ENCODE measurements at regions not wholly inside any gene's neighbourhood (a gene's known extent, or its start where the extent isn't known, plus 50 kb on each side); places are given as distances from the start of the nearest gene placed in this dataset.

DNA sequence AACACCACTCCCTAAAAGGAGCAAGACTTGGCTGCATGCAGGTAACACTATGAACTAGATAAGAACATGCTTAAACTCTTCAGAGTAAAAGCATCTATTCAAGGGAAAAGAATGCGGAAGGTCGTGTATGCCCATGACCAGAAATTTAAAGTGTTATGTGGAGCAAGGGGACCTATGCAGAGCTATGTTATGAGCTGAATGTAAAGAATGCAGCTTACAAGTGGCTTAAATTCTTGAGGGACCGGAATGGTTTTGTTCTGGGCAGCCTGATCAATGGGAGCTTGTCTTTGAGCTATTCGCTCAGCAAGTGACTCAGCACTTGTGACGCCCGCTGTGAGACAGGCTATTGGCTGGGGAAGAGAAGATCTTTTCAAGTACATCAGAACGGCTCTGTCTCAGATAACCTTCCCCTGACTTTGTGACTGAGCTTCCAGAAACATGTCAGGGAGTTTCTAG lies 367.5 kb upstream of the THBS1 start:
- Mint-ChIP-seq H3K4me3 (no peak overlapping the region), H3K36me3 (ENCODE audit: low read depth) (no peaks in the 10 kb centered on the region), H3K4me1 (ENCODE audit: low read depth) (no peaks in the 10 kb centered on the region), H3K9me3 (no peaks in the 10 kb centered on the region), H3K27me3 (ENCODE audit: low read depth) (peaks cover 14% of the 10 kb centered on the region), H3K27ac (no peak overlapping the region)

DNA sequence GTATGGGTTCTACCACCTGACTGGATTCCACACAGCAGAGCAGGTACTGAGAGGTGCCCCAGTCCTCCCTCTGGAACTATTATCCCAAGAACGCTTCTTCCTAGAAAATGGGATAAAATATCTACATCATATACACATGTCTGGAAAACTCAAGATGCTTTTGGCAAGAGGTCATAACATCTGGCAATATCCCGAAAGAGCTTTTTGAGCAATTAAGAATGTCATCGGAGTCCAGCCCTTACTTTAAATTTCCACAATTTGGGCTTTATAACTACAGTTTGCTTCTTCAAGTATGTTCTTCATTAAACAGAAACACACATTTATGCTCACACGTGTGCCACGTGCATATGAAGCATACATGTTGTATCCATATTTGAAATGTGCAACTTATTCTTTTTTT lies 365.9 kb upstream of the THBS1 start:
- Mint-ChIP-seq H3K9me3 (no peaks in the 10 kb centered on the region), H3K4me3 (no peak overlapping the region), H3K36me3 (ENCODE audit: low read depth) (no peaks in the 10 kb centered on the region), H3K27ac (no peak overlapping the region), H3K4me1 (ENCODE audit: low read depth) (no peaks in the 10 kb centered on the region), H3K27me3 (ENCODE audit: low read depth) (peaks cover 24% of the 10 kb centered on the region)

DNA sequence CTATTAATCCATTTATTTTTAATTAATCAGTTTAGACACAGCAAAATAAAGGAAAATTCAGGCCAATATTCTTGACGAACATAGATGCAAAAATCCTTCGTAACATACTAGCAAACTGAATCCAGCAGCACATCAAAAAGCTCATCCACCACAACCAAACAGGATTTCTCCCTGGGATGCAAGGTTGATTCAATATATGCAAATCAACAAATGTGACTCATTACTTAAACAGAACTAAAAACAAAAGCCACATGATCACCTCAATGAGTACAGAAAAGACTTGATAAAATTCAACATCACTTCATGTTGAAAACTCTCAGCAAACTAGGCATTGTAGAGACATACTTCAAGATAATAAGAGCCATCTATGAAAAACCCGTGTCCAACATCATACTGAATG lies 364.1 kb upstream of the THBS1 start:
- H3K4me3 Mint-ChIP-seq, result no peak overlapping the region
- H3K36me3 Mint-ChIP-seq (ENCODE audit: low read depth), result no peaks in the 10 kb centered on the region
- no peak overlapping the region for H3K27ac Mint-ChIP-seq
- no peaks in the 10 kb centered on the region for H3K9me3 Mint-ChIP-seq
- no peaks in the 10 kb centered on the region for H3K4me1 Mint-ChIP-seq (ENCODE audit: low read depth)
- peaks cover 28% of the 10 kb centered on the region for H3K27me3 Mint-ChIP-seq (ENCODE audit: low read depth)

DNA sequence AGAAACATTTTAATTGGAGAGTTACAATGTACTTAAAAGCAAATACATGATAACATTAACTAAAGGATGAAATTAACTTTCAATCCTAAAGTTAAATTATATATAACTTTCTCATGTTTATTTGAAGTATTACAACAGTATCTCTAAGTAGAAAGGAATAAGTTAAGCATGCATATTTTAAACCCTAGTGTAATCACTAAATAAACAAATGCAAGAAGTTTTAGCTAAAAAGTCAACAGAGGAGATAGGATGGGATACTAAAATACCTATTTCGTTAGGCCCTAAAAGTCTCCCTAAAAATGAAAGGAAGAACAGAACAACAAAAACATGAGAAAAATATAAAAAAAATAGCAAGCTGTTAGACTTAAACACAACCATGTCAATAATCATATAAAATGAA lies 361.3 kb upstream of the THBS1 start:
- H3K4me1 Mint-ChIP-seq (ENCODE audit: low read depth), result no peaks in the 10 kb centered on the region
- no peaks in the 10 kb centered on the region for H3K36me3 Mint-ChIP-seq (ENCODE audit: low read depth)
- peaks cover 23% of the 10 kb centered on the region for H3K27me3 Mint-ChIP-seq (ENCODE audit: low read depth)
- no peak overlapping the region for H3K4me3 Mint-ChIP-seq
- no peaks in the 10 kb centered on the region for H3K9me3 Mint-ChIP-seq
- H3K27ac Mint-ChIP-seq, result no peak overlapping the region

DNA sequence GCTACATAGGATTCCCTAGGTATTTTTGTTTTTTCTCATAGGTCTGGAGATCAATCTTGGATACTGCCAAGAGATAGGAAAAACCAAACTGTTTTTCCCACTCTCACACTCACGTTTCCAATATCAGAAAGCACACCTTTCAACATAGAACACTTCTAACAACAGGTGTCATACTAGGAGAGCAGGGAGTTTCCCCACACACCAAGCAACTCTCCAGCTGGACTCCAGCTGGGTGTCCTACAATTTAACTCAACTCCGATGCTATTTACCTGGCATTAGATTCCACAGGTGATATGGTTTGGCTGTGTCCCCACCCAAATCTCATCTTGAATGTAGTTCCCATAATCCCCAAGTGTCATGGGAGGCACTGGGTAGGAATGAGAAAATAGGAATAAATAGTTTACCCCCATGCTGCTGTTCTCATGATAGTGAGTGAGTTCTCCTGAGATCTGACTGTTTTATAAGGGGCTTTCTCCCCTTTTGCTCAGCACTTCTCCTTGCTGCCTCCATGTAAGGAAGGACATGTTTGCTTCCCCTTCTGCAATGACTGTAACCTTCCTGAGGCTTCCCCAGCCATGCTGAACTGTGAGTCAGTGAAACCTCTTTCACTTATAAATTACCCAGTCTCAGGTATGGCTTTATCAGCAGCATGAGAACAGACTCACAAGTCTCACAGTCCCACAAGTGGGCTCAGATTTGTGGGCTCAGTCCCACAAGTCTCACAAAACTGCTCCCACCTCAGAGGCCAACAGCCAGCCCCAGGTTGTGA lies 354.5 kb upstream of the THBS1 start:
- no peaks in the 10 kb centered on the region for H3K36me3 Mint-ChIP-seq (ENCODE audit: low read depth)
- no peak overlapping the region for H3K4me3 Mint-ChIP-seq
- no peaks in the 10 kb centered on the region for H3K4me1 Mint-ChIP-seq (ENCODE audit: low read depth)
- no peak overlapping the region for H3K27ac Mint-ChIP-seq
- no peaks in the 10 kb centered on the region for H3K27me3 Mint-ChIP-seq (ENCODE audit: low read depth)
- no peaks in the 10 kb centered on the region for H3K9me3 Mint-ChIP-seq

DNA sequence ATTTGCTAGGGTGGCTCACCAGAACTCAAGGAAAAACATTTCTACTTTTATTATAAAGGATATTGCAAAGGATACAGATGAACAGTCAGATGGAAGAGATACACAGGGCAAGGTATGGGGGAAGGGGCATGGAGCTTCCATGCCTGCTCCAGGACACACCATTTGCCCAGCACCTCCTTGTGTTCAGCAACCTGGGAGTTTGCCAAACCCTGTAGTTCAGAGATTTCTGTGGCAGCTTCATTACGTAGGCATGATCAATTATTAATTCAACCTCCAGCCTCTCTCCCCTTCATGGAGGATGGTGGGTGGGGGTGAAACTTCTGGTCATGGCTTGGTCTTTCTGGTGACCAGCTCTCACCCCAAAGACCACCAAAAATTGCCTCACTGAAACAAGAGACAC lies 353.9 kb upstream of the THBS1 start:
- Mint-ChIP-seq H3K4me3 (no peak overlapping the region), H3K27ac (no peak overlapping the region), H3K4me1 (ENCODE audit: low read depth) (no peaks in the 10 kb centered on the region), H3K27me3 (ENCODE audit: low read depth) (no peaks in the 10 kb centered on the region), H3K9me3 (no peaks in the 10 kb centered on the region), H3K36me3 (ENCODE audit: low read depth) (no peaks in the 10 kb centered on the region)

DNA sequence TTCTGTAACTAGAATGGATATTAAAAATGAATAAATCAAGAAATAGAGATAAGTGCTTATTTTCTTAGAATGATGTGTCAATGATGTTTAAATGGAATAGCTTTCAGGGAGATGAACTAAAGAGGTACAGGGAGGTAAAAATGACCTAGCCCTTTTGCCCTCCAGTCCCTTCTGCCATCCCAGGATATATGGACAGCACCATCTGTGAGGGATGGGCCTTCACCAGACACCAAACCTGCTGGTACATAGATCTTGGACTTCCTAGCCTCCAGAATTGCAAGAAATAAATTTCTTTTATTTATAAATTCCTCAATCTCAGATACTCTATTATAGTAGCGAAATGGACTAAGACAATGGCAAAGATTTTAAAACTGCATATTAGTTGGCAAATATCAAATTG lies 352.0 kb upstream of the THBS1 start:
- Mint-ChIP-seq H3K36me3 (ENCODE audit: low read depth) (no peaks in the 10 kb centered on the region), H3K4me3 (no peak overlapping the region), H3K9me3 (no peaks in the 10 kb centered on the region), H3K27me3 (ENCODE audit: low read depth) (no peaks in the 10 kb centered on the region), H3K27ac (no peak overlapping the region), H3K4me1 (ENCODE audit: low read depth) (no peaks in the 10 kb centered on the region)

DNA sequence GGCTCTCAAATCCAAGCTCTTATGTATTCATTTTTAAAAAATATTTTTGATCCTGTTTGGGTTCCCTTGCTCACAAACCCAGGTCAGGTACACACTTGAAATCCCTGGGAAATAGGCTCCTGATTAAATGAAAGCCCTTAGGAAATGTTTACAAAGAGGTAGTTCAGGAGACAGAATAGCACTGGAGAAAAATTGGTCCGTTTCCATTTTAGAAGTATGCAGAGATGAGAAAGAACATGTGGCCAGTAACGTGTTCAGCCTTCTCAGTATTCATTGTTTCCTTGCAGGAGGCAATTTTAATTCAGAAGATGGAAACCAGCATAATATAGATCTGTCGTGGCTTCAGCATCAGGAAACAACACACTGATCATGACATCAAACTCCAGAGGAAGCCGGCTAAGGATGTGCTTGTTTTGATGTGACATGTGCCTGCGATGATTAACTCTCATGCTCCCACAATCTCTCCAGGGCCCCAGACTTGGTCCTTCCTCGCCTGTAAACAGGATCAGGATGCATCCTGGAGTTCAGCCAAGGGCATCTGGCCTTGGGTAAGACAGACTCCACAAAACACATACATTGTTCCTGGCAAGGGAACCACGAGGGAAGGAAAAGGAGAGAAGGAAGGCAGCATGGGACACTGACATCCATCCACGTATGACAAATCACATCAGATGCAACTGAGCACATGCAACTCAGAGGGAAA lies 350.5 kb upstream of the THBS1 start:
- H3K4me1 Mint-ChIP-seq (ENCODE audit: low read depth), result no peaks in the 10 kb centered on the region
- no peaks in the 10 kb centered on the region for H3K27me3 Mint-ChIP-seq (ENCODE audit: low read depth)
- H3K27ac Mint-ChIP-seq, result no peak overlapping the region
- H3K36me3 Mint-ChIP-seq (ENCODE audit: low read depth), result no peaks in the 10 kb centered on the region
- H3K4me3 Mint-ChIP-seq, result no peak overlapping the region
- no peaks in the 10 kb centered on the region for H3K9me3 Mint-ChIP-seq

DNA sequence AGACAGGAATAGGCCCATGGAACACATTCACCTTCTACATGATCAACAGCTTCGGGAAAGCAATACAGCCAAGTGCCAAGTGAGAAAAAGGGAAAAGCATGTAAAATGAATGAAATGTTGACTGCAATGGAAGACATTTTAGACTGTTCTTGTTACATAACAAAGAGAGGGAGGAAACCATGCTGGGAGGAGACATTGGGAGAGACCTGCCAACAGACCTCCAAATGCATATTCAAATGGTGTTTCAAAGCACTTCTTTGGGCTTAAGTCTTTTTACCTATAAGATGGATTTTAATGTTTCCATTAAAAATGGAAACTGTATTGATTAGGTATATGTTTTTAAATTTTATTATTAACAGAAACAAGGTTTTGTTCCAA lies 350.0 kb upstream of the THBS1 start:
- H3K9me3 Mint-ChIP-seq, result no peaks in the 10 kb centered on the region
- no peaks in the 10 kb centered on the region for H3K27me3 Mint-ChIP-seq (ENCODE audit: low read depth)
- H3K4me1 Mint-ChIP-seq (ENCODE audit: low read depth), result no peaks in the 10 kb centered on the region
- no peaks in the 10 kb centered on the region for H3K36me3 Mint-ChIP-seq (ENCODE audit: low read depth)
- H3K4me3 Mint-ChIP-seq, result no peak overlapping the region
- no peak overlapping the region for H3K27ac Mint-ChIP-seq

DNA sequence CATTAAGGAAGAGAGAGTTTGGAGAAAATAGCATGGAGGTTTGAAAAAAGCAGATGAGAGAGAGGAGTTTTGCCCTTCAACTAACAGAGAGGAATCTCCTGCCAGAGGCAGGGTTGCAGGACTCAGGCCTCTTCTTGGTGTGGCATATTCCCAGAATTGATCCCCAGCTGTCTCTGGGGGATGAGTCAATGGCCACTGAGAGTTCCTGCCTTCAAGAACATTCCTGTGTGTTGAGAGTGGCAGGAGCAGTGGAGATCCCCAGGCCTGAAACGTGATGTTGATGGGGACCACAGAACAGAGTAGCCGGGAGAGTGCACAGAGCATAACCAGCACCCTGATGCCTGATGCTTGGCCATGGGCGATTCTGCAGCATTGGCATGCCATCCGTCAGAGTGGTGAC lies 348.4 kb upstream of the THBS1 start:
- no peaks in the 10 kb centered on the region for H3K9me3 Mint-ChIP-seq
- H3K36me3 Mint-ChIP-seq (ENCODE audit: low read depth), result no peaks in the 10 kb centered on the region
- no peak overlapping the region for H3K27ac Mint-ChIP-seq
- H3K27me3 Mint-ChIP-seq (ENCODE audit: low read depth), result no peaks in the 10 kb centered on the region
- no peaks in the 10 kb centered on the region for H3K4me1 Mint-ChIP-seq (ENCODE audit: low read depth)
- H3K4me3 Mint-ChIP-seq, result no peak overlapping the region

DNA sequence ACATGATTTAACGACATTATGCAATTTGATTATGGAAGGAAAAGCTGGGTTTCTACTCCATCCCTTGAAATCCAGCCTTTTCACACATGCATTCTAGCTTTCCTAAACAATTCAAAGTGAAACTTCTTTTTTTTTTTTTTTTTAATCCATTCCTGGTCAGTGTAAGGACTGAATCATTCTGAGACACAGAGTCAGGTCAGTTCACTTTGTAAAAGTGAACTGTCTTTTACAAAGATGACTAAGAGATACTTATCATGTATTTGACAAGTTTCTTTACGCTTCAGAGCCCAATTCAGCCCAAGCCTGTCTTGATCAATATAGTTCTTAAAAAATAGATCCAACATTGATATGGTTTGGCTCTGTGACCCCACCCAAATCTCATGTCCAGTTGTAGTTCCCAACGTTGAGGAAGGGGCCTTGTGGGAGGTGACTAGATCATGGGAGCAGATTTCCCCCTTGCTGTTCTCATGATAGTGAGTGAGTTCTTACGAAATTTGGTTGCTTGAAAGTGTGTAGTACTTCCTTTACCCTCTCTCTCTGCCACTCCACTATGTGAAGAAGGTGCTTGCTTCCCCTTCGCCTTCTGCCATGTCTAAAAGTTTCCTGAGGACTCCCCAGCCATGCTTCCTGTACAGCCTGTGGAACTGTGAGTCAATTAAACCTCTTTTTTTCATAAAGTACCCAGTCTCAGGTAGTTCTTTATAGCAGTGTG lies 345.6 kb upstream of the THBS1 start:
- Mint-ChIP-seq H3K4me3 (no peak overlapping the region), H3K27me3 (ENCODE audit: low read depth) (no peaks in the 10 kb centered on the region), H3K9me3 (no peaks in the 10 kb centered on the region), H3K36me3 (ENCODE audit: low read depth) (no peaks in the 10 kb centered on the region), H3K4me1 (ENCODE audit: low read depth) (no peaks in the 10 kb centered on the region), H3K27ac (no peak overlapping the region)

DNA sequence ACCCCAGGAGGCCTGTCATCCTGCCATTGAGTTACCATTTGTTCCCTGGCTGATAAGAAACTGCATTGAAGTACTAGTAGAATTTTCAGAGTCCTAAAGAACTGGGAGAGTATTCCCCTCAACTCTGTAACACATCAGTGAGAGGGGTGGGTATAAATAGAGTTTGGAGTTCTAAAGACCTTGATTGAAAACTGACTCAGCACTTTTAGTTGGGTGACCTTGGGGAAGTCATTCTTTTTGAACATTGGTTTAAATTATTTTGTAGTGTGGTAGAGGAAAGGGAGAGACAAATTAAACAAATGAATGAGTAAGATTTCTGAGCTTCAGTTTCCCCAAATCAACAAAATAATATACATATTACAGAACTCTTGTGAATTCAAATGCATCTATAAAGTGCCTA lies 344.5 kb upstream of the THBS1 start:
- Mint-ChIP-seq H3K27me3 (ENCODE audit: low read depth) (no peaks in the 10 kb centered on the region), H3K4me3 (no peak overlapping the region), H3K9me3 (no peaks in the 10 kb centered on the region), H3K36me3 (ENCODE audit: low read depth) (no peaks in the 10 kb centered on the region), H3K27ac (no peak overlapping the region), H3K4me1 (ENCODE audit: low read depth) (no peaks in the 10 kb centered on the region)

DNA sequence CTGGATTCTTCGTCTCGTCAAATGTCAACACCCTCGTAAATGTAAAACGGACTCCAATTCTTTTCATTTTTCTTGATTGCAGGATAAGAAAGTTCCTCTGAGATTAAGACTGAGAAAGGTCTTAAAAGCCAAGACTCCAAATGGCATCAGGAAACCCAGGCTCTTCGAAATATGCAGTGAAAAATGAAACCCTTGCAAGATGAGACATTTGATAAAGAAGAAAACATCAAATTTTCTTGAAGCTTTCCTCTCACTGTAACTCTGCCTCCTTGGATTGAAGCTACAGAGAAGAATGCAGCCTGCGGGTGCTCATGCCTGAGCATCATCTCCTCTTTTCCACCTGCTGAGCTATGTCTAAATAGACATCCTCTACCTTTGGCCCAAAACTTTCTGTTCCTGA lies 342.4 kb upstream of the THBS1 start:
- H3K27me3 Mint-ChIP-seq (ENCODE audit: low read depth), result no peaks in the 10 kb centered on the region
- H3K4me3 Mint-ChIP-seq, result no peak overlapping the region
- no peaks in the 10 kb centered on the region for H3K9me3 Mint-ChIP-seq
- no peaks in the 10 kb centered on the region for H3K36me3 Mint-ChIP-seq (ENCODE audit: low read depth)
- no peaks in the 10 kb centered on the region for H3K4me1 Mint-ChIP-seq (ENCODE audit: low read depth)
- no peak overlapping the region for H3K27ac Mint-ChIP-seq

DNA sequence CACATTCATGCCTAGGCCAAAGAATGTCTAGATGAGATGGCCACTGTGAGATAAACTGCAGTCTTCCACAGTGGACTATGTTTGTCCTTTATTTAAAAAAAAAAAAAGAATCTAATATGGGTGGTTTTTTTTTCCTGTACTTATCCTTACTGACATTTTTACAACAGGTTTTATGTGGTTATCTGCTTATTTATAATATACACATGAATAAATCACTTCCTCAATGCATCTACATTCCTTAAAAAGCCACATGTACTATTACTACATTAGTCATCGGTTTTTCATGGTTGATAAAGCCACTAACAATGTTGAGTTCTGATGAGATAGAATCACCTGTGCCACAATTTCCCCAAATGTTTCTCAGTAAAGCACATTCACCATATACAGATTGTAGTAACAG lies 341.3 kb upstream of the THBS1 start:
- no peaks in the 10 kb centered on the region for H3K9me3 Mint-ChIP-seq
- no peaks in the 10 kb centered on the region for H3K4me1 Mint-ChIP-seq (ENCODE audit: low read depth)
- no peak overlapping the region for H3K4me3 Mint-ChIP-seq
- H3K36me3 Mint-ChIP-seq (ENCODE audit: low read depth), result no peaks in the 10 kb centered on the region
- no peaks in the 10 kb centered on the region for H3K27me3 Mint-ChIP-seq (ENCODE audit: low read depth)
- no peak overlapping the region for H3K27ac Mint-ChIP-seq

DNA sequence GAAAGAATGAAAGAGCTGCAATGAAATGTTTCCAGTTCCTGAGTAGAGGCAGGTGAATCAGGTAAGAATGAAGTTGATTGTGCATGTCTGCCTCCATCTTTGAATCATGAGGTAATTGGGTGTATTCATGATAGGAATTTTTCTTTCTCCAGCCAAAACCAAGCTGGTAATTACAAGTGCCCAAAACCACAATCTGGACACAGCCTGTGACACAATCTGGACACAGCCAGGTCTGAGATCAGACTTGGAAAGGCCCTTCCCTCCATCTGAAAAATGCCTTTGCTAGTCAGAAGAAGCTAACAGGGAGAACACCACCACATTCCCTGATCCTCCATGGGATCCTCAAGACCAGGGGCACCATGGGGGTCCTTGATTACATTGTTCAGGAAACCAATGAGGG lies 338.5 kb upstream of the THBS1 start:
- Mint-ChIP-seq H3K9me3 (no peaks in the 10 kb centered on the region), H3K4me3 (no peak overlapping the region)

More for the DNA sequence above, 338.5 kb upstream of the THBS1 start:
- H3K4me1 Mint-ChIP-seq (ENCODE audit: low read depth), result no peaks in the 10 kb centered on the region
- no peak overlapping the region for H3K27ac Mint-ChIP-seq
- H3K27me3 Mint-ChIP-seq (ENCODE audit: low read depth), result no peaks in the 10 kb centered on the region
- H3K36me3 Mint-ChIP-seq (ENCODE audit: low read depth), result no peaks in the 10 kb centered on the region

All from T-helper 1 cell treated with Interleukin-12 subunit alpha and Interleukin-12 subunit beta and Interleukin-4 antibody, amounts not matched to agents 30 μg/mL and 1 μg/mL, for 36 hours (primary cell).